GM18505 (cell line): ENCODE measurements at regions not wholly inside any gene's neighbourhood (a gene's known extent, or its start where the extent isn't known, plus 50 kb on each side); places are given as distances from the start of the nearest gene placed in this dataset.

Source experiments
- ATAC-seq: cut with Tn5 transposase; IDR thresholded peaks from one replicate; pipeline ENCODE4 v1.9.1; 2021; ENCODE audit not compliant: unreplicated experiment
- POLR2A ChIP-seq: IDR thresholded peaks from 4 replicates; pipeline ENCODE4 v1.6.1; 2011; ENCODE audit warnings: borderline replicate concordance; ENCODE audit not compliant: insufficient read depth, insufficient read length; ENCODE audit errors: extremely low read depth

DNA sequence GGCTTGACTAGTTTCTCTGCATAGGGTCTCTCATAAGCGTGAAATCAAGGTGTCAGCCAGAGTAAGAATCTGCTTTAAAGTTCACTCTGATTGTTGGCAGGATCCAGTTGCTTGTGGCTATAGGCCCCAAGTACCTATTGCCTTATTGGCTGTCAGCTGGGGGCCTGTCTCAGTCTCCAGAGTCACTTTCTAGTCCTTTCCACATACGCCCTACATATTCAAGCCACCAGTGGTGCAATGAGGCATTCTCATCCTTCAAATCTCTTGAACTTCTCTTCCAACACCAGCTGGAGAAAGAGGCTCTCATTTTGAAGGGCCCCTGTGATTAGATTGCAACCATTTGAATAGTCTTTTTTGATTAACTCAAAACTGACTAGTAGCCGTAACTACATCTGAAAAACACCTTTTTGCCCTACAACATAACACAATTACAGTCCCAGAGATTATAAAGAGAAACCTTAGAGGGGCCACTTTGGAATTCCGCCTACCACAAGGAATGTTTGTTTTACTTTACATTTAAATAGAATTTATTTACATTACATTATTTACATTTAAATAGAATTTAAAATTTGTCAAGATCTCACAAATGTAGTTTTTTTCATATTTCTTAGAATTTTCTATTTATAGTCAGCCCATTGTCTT, 520.1 kb downstream of the DSC3 start:
- no peak for ATAC-seq
- no peak for TF ChIP-seq POLR2A

DNA sequence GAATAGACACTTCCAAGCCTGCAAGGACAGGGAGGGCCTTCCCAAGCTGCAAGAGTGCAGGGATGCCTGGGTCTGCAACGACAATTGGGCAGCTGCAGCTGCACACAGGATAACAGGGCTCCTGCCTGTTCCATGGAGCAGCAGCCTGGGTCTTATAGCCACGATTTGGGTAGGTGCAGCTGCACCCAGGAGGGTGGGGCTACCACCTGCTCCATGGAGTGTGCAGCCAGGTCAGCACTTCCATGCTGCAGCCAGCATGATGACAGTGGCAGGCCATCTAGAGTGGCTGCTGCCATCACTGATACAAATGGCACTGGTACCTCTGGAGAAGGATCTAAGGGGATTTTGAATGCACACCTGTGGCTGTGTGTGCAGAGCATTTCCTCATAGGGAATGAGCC, 528.5 kb downstream of the DSC3 start:
- no peak for TF ChIP-seq POLR2A
- no peak for ATAC-seq

DNA sequence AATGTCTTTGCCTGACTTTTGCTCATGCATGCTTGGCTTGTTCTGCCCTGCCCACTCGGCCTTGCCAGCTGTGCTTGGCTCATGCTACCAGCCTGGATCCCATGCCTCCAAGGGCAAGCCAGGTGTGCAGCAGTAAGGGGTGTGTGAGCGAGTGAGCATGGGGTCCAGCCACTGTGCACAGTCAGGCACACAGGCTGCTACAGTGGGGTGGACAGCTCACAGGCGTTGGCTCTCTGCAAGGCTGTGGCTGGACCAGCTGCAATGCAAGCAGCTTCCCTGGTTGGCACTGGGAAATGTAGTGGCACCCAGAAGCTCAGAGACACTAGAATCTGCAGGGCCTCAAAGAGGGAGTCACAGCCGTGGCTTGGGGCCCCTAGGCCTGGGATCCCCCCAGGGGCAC, 529.7 kb downstream of the DSC3 start:
- no peak for TF ChIP-seq POLR2A
- ATAC-seq, result no peak

DNA sequence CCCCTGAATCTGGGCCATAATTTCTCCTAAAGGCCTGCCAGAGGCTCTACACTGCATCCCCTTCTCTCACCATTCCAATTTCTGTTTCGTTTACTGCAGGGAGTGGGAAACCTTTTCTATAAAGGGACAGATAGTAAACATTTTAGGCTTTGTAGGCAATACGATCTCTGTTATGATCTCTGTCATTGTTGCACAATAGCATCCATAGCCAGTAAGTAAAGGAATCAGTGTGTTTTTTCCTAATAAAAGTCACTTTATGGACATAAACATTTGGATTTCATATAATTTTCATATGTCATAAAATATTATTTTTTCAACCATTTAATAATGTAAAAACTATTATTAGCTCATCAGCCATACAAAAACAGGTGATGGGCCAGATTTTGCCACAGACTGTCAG, 531.7 kb downstream of the DSC3 start:
- no peak for TF ChIP-seq POLR2A
- no peak for ATAC-seq

DNA sequence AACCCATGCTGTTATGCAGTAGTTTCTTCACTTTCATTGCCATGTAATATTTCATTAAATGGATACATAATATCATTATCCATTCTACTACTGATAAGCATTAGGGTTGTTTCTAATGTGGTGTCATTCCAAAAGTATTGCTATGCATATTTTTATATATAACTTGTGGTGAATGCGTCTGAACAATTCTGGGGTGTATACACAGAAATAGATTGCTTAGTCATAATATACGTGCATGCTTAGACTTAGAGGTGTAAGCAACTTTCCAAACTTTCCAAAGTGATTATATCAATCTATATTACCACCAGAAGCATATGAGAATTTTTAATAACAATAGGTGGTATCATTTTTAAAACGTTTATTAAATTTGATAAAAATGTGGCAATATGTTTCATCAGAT, 540.9 kb downstream of the DSC3 start:
- no peak for TF ChIP-seq POLR2A
- ATAC-seq, result no peak

DNA sequence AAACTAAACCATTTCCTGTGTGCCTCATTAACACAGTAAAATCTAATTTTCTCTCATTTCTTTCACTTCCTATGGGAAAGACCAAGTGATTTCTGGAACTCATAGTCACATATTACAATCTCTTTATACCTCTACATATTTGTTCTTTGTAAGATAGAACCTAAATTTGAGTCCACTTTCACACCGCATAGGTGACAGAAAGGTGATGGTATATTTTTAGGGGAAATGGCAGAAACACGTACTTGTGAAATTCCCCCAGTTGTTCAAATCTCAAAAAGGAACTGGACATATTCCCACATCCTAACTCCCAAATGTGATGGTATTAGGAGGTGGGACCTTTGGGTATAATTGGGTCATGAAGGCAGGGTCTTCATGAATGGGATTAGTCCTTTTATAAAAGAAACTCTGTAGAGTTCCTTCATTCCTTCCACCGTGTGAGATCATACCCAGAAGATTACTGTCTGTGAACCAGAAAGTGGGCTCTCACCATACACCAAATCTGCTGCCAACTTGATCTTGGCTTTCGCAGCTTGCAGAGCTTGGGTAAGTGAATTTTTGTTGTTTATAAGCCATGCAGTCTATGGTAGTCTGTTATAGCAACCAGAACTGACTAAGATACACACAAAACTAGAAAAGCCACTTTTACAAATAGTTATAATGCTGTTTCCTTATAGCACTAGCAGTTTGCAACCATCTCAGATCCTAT, 542.1 kb downstream of the DSC3 start:
- no peak for TF ChIP-seq POLR2A

DNA sequence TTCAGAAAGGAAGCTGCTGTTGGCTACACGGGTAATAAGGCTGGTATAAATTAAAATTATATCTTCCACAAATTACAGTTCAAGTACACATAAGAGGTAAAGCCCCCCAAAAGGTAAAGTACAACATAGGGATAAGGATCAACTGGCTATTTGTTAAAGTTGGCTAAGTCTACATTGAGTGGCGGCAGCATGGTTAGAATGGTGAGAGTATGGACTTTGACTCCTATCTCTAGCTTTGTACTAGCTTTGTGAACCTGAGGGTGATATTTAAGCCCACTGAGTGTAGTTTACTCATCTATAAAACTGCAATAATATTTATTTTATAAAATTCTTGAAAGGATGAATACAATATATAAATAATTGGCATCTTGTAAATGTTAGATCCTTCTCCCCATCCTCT, 542.8 kb downstream of the DSC3 start:
- ATAC-seq, result no peak
- no peak for TF ChIP-seq POLR2A

More for the DNA sequence above, 542.1 kb downstream of the DSC3 start:
- no peak for ATAC-seq

DNA sequence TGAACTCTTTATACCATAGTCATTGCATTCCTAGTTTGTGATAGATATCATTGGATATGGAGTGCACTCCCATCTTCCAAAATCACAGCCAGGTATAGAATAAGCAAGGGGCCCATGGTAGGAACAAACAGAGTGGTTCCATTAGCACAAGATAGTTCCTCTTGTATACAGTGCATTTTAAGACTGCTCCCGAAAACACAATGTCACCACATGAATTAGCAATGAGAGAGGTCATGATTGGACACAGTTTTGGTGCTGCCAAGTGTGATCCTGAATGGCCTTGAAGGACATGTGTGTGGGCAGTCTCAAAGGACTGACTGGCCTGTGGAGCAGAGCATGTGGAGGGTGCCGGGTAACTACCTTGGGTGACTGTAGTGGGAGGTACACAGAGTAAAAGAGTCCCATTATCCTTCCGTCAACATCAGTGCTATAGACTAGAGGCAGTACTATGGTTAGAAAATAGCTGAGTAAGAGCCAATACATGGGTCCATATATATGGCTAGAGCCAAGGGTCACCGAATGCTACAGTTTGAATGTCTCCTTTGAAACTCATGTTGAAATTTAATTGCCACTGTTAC, 549.9 kb downstream of the DSC3 start:
- no peak for TF ChIP-seq POLR2A
- no peak for ATAC-seq

DNA sequence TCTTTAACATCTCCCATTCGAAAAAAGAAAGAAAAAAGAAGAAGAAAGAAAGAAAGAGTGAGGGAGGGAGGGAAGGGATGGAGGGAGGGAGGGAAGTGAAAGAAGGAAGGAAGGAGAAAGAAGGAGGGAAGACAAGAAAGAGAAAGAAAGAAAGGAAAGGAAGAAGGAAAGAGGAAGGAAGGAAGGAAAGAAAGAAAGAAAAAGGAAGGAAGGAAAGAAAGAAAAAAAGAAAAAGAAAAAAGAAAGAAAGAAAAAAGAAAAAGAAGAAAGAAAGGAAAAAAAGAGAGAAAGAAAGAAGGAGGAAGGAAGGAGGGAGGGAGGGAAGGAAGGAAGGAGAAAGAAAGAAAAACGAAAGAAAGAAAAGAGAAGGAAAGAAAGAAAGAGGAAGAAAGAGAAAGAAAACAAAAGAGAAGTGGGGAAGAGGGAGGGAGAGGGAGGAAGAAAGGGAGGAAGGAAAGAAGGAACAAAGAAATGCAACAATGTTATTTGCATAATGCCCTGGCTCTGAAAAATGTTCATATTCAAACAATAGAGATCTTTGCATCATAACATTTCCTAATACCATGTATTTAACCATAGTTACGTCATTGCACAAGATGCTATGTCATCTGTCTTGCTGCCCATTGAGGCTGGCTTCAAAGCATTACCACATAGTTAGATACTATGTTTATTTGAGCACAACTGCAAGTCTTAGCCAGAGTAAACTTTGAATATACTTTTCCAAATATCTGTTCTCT, 550.6 kb downstream of the DSC3 start:
- ATAC-seq, result no peak
- TF ChIP-seq POLR2A, result no peak

DNA sequence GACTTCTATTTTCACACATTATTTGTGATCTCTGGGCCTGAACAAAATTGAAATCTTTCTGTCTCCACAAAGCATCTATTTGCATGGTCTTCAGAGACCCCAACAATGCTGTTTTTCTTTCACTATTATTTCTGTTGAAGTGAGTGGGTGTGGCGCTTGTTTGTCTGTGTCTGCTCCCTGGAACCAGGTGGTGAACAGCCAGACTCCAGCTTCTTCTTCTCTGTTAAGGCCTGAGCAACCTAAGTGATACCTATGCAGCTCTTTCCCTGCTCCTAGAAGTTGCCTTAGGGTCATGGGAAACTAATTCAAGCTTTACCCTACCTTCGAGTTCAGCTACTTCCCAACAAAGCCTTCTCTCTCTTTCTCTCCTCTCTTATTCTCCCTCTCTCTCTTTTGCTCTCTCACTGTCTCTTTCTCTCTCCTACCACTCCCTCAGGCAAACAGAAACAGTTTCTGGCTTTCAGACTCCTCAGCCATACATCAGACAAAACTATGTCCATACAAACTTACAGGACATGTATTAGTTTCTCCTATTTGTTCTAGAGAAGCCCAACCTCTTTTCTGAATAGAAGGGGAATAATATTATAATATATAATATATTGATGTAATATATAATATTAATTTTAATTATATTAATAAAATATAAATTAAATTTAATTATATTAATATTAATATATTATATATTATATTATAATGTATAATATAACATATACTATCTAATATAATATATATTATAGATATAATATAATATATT, 552.5 kb downstream of the DSC3 start:
- no peak for ATAC-seq
- TF ChIP-seq POLR2A, result no peak

DNA sequence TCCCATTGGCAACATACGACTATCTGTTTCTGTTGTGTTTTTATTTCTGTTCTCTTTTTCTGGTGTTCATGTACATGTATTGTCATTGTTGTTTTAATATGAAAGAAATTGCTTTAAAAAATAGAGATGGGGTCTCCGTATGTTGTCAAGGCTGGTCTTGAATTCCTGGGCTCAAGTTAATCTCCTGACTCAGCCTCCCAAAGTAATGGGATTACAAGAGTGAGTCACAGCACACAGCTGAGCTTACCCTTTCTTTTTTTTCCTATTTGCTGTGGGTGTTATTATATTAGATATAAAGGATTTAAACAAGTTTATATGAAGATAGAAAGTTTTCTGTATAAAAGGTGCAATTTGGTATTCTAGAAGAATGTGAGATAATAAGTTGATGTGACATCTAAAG, 554.6 kb downstream of the DSC3 start:
- ATAC-seq, result no peak
- TF ChIP-seq POLR2A, result no peak

DNA sequence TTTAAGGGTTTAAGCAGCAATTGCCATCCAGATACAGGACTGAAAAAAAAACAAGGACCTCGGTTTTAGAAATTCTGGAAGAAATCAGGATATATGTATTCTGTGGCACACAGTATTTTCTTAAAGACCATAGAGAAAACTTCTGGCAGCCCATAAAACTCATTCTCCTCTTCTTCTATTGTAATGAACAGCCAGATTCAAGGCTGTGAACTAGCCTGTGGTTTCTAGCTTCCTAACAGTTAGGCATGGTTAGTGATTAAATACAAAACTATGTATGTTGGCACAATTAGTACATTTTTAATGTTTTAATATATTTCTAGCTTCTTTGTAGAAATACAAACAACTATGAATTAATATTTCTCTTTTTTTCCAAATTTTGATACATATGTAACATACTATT, 555.7 kb downstream of the DSC3 start:
- TF ChIP-seq POLR2A, result no peak
- ATAC-seq, result no peak

DNA sequence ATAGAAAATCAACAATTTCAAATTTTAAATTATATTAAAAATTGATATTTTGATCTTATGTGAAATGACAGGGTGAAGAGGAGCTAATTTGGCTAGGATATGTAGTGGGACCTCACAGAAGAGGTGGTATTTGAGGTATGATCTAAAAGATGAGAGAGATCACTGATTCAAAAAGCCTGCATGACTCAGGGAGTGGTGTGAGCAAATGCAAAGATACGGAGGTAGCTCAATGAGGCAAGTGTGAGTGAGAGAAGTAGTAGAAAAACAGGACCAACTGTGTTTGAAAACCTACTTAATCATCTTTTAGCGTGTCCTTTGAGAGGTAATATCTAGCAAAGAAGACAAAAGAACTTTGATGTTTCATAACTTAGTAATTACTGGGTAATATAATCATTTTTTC, 557.5 kb downstream of the DSC3 start:
- TF ChIP-seq POLR2A, result no peak
- ATAC-seq, result no peak
